ENCODE measurements at regions not wholly inside any gene's neighbourhood (a gene's known extent, or its start where the extent isn't known, plus 50 kb on each side); places are given as distances from the start of the nearest gene placed in this dataset.

DNA sequence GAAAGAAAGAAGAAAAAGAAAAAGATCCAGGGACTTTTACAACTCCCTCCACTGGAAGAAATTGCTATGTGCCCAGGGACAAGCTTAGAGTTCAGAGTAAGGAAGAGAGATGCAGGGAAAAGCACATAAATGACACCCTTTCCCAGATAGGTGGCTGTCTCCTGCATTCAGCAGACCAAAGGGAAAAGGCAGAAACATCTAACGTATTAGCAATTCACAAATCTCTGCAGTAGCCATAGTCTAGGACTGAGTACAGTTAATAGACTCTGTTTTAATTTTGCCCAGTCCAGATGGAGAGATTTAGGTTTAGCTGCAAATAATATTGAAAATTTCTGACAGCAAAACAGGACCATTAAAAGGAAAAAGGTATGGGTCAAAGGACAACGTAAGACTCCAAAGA lies 71.3 kb upstream of the TNFRSF21 start:
- Histone ChIP-seq H3K9me3 (replicated peaks; ENCODE audit: control insufficient read depth, insufficient read depth, low read length) (no peaks in the 10 kb centered on the region), H3K27ac (ENCODE audit: control insufficient read depth, insufficient read depth) (no peak overlapping the region), H3K9ac (ENCODE audit: control insufficient read depth, insufficient read depth, low read length) (no peak overlapping the region), H3K79me2 (ENCODE audit: control insufficient read depth, insufficient read depth, low read length) (no peaks in the 10 kb centered on the region), H3K27me3 (replicated peaks in 1 of 2; ENCODE audit: control insufficient read depth in 2 of 2, insufficient read depth in 2 of 2, low read length in 1 of 2) (peaks cover 1 to 3% of the 10 kb centered on the region in 2 experiments; a peak in 1 of 4 replicates), H3K4me2 (ENCODE audit: control insufficient read depth, insufficient read depth) (no peak overlapping the region), H3K4me1 (ENCODE audit: control insufficient read depth, insufficient read depth, low read length) (no peaks in the 10 kb centered on the region), H4K20me1 (ENCODE audit: control insufficient read depth, insufficient read depth) (no peaks in the 10 kb centered on the region), H3K4me3 (no peak overlapping the region), H2AFZ (ENCODE audit: control insufficient read depth, low read depth, low read length) (no peak overlapping the region), H3K36me3 (ENCODE audit: control insufficient read depth in 2 of 2, insufficient read depth in 2 of 2, low read length in 1 of 2) (no peaks in the 10 kb centered on the region)
- BruUV-seq (replicated peaks): no TSS peak
- no peak for DNase-seq (ENCODE audit: low read depth, low spot score)
- TF ChIP-seq EGR1 (IDR thresholded peaks at IDR 0.05; ENCODE audit: borderline replicate concordance in 1 of 2, low read depth in 2 of 2, low read length in 2 of 2) (no peak), YY1 (IDR thresholded peaks at IDR 0.05; ENCODE audit: low read depth, low read length) (no peak), NBN (IDR thresholded peaks at IDR 0.05) (no peak), MYC (IDR thresholded peaks at IDR 0.05; ENCODE audit: insufficient read depth, insufficient read length, insufficient replicate concordance, low read length, severe bottlenecking) (no peak), SMAD1 (IDR thresholded peaks at IDR 0.05; ENCODE audit: low read depth, partially characterized antibody) (no peak), EZH2 (IDR thresholded peaks at IDR 0.05; ENCODE audit: borderline replicate concordance, control insufficient read depth, low read depth, low read length) (no peak), FOXK2 (IDR thresholded peaks at IDR 0.05) (no peak), CREB1 (IDR thresholded peaks at IDR 0.05; ENCODE audit: low read depth) (no peak), TCF12 (IDR thresholded peaks at IDR 0.05; ENCODE audit: low read depth, low read length) (no peak), LARP7 (IDR thresholded peaks at IDR 0.05) (no peak), IRF4 (IDR thresholded peaks at IDR 0.05; ENCODE audit: low read depth, low read length) (no peak), NR2F1 (conservative IDR thresholded peaks at IDR 0.05) (no peak), FOXM1 (IDR thresholded peaks at IDR 0.05; ENCODE audit: low read depth, low read length) (no peak), CBX5 (IDR thresholded peaks at IDR 0.05; ENCODE audit: low read depth) (no peak), RBBP5 (conservative IDR thresholded peaks at IDR 0.05) (no peak), NFXL1 (IDR thresholded peaks at IDR 0.05; ENCODE audit: borderline replicate concordance) (no peak), CHD2 (IDR thresholded peaks at IDR 0.05; ENCODE audit: borderline replicate concordance, low read depth, low read length) (no peak), SMAD5 (IDR thresholded peaks at IDR 0.05; ENCODE audit: low read depth) (no peak)
- TF ChIP-seq, protein P1, sequence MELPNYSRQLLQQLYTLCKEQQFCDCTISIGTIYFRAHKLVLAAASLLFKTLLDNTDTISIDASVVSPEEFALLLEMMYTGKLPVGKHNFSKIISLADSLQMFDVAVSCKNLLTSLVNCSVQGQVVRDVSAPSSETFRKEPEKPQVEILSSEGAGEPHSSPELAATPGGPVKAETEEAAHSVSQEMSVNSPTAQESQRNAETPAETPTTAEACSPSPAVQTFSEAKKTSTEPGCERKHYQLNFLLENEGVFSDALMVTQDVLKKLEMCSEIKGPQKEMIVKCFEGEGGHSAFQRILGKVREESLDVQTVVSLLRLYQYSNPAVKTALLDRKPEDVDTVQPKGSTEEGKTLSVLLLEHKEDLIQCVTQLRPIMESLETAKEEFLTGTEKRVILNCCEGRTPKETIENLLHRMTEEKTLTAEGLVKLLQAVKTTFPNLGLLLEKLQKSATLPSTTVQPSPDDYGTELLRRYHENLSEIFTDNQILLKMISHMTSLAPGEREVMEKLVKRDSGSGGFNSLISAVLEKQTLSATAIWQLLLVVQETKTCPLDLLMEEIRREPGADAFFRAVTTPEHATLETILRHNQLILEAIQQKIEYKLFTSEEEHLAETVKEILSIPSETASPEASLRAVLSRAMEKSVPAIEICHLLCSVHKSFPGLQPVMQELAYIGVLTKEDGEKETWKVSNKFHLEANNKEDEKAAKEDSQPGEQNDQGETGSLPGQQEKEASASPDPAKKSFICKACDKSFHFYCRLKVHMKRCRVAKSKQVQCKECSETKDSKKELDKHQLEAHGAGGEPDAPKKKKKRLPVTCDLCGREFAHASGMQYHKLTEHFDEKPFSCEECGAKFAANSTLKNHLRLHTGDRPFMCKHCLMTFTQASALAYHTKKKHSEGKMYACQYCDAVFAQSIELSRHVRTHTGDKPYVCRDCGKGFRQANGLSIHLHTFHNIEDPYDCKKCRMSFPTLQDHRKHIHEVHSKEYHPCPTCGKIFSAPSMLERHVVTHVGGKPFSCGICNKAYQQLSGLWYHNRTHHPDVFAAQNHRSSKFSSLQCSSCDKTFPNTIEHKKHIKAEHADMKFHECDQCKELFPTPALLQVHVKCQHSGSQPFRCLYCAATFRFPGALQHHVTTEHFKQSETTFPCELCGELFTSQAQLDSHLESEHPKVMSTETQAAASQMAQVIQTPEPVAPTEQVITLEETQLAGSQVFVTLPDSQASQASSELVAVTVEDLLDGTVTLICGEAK (IDR thresholded peaks at IDR 0.05; ENCODE audit: borderline replicate concordance): no peak
- TF ChIP-seq, protein P2, sequence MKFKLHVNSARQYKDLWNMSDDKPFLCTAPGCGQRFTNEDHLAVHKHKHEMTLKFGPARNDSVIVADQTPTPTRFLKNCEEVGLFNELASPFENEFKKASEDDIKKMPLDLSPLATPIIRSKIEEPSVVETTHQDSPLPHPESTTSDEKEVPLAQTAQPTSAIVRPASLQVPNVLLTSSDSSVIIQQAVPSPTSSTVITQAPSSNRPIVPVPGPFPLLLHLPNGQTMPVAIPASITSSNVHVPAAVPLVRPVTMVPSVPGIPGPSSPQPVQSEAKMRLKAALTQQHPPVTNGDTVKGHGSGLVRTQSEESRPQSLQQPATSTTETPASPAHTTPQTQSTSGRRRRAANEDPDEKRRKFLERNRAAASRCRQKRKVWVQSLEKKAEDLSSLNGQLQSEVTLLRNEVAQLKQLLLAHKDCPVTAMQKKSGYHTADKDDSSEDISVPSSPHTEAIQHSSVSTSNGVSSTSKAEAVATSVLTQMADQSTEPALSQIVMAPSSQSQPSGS (IDR thresholded peaks at IDR 0.05; ENCODE audit: low read length): no peak
- SMC1A ChIA-PET (ENCODE audit: uncharacterized antibody, unreplicated experiment): interaction anchor here (0.6 to 1.0 kb wide), 2 partner anchors 9 to 73 kb away, joined by 3 to 4 read pairs; no protein-coding TSS in a partner anchor
- POLR2A ChIA-PET: interaction anchor here (0.6 kb wide), 2 partner anchors 24 to 92 kb away, joined by 4 read pairs; no protein-coding TSS in a partner anchor
- in situ Hi-C loops (cut with MboI) (no loop called here), intact Hi-C loops (cut with micrococcal nuclease; ENCODE audit: unreplicated experiment) (no loop called here)
- FAIRE-seq: no peak
- CTCF ChIA-PET: interaction anchor here (0.6 kb wide), 1 partner anchor 154 kb away, joined by 5 read pairs; no protein-coding TSS in a partner anchor
- RAD21 ChIA-PET (ENCODE audit: unreplicated experiment): no interaction called here
- no peak for ATAC-seq
- WGBS (ENCODE audit: insufficient coverage, insufficient replicate concordance, low lambda C conversion rate, missing lambda C conversion rate): 64% methylated on average over 2 of the region's 2 CpGs
